Liver (tissue), 8 donors: ENCODE measurements at regions not wholly inside any gene's neighbourhood (a gene's known extent, or its start where the extent isn't known, plus 50 kb on each side); places are given as distances from the start of the nearest gene placed in this dataset.

Experiments used
- DNase-seq: peaks from one replicate; pipeline ENCODE4 v3.0.0-alpha.2; 2017; ENCODE audit warnings: low spot score
- H3K27ac ChIP-seq, 2 donors: one replicate each; pipeline ENCODE4 v1.7.0; 2013; ENCODE audit warnings: inconsistent platforms in 2 of 2, low read length in 2 of 2, control low read depth in 1 of 2, low read depth in 1 of 2, mild to moderate bottlenecking in 1 of 2
- H3K27me3 ChIP-seq, 4 donors: one replicate each; pipeline versions ENCODE4 v1.6.1 to v1.7.0; 2013; ENCODE audit warnings: low read length in 3 of 4, inconsistent platforms in 1 of 4, mild to moderate bottlenecking in 1 of 4, moderate library complexity in 1 of 4; ENCODE audit not compliant: control insufficient read depth in 4 of 4, insufficient read depth in 4 of 4
- H3K36me3 ChIP-seq, 4 donors: one replicate each; pipeline versions ENCODE4 v1.6.1 to v1.7.0; 2013; ENCODE audit warnings: low read length in 3 of 4, mild to moderate bottlenecking in 3 of 4, low read depth in 1 of 4, moderate library complexity in 1 of 4; ENCODE audit not compliant: control insufficient read depth in 4 of 4, insufficient read depth in 3 of 4
- H3K4me1 ChIP-seq, 4 donors: one replicate each; pipeline versions ENCODE4 v1.6.1 to v1.7.0; 2013; ENCODE audit warnings: low read length in 3 of 4, mild to moderate bottlenecking in 3 of 4, moderate library complexity in 1 of 4; ENCODE audit not compliant: control insufficient read depth in 4 of 4, insufficient read depth in 4 of 4
- H3K4me3 ChIP-seq, 3 donors: one replicate each; pipeline versions ENCODE4 v1.6.1 to v1.7.0; 2013; ENCODE audit warnings: low read length in 3 of 3, control low read depth in 1 of 3, low read depth in 1 of 3, mild to moderate bottlenecking in 1 of 3
- H3K9ac ChIP-seq, 2 donors: one replicate each; pipeline ENCODE4 v1.7.0; 2013; ENCODE audit warnings: low read length in 2 of 2, mild to moderate bottlenecking in 2 of 2, moderate library complexity in 2 of 2, control low read depth in 1 of 2, low read depth in 1 of 2
- H3K9me3 ChIP-seq, 4 donors: one replicate each; pipeline versions ENCODE4 v1.6.1 to v1.7.0; 2013; ENCODE audit warnings: low read length in 3 of 4; ENCODE audit not compliant: control insufficient read depth in 4 of 4
- ATF3 ChIP-seq: IDR thresholded peaks from 2 replicates; pipeline ENCODE4 v1.6.1; 2016; ENCODE audit warnings: antibody characterized with exemption
- CTCF ChIP-seq: fragments of 150-350 bp; IDR thresholded peaks from 2 replicates; pipeline ENCODE4 v1.5.1; 2017; ENCODE audit warnings: improper control_type of control experiment, low read depth, low read length; ENCODE audit not compliant: missing input control
- EGR1 ChIP-seq, 2 donors: IDR thresholded peaks; 2 replicates each; pipeline ENCODE4 v1.6.1; 2016 to 2018; ENCODE audit warnings: antibody characterized with exemption in 2 of 2, low read depth in 2 of 2
- FOXA1 ChIP-seq: IDR thresholded peaks from 2 replicates; pipeline ENCODE4 v1.6.1; 2016; ENCODE audit warnings: antibody characterized with exemption
- FOXA2 ChIP-seq: IDR thresholded peaks from 2 replicates; pipeline ENCODE4 v1.6.1; 2016; ENCODE audit warnings: antibody characterized with exemption
- GABPA ChIP-seq, 2 donors: IDR thresholded peaks in 1 of 2; conservative IDR thresholded peaks in 1 of 2; 2 replicates each; pipeline ENCODE4 v1.6.1; 2016; ENCODE audit warnings: antibody characterized with exemption in 2 of 2, mild to moderate bottlenecking in 1 of 2, moderate library complexity in 1 of 2
- HNF4A ChIP-seq, 2 donors: conservative IDR thresholded peaks; 2 replicates each; pipeline ENCODE4 v1.6.1; 2016; ENCODE audit warnings: antibody characterized with exemption in 2 of 2, mild to moderate bottlenecking in 2 of 2
- JUND ChIP-seq, 2 donors: IDR thresholded peaks; 2 replicates each; pipeline ENCODE4 v1.6.1; 2016; ENCODE audit warnings: antibody characterized with exemption in 2 of 2
- MAX ChIP-seq: IDR thresholded peaks from 2 replicates; pipeline ENCODE4 v1.6.1; 2016; ENCODE audit warnings: antibody characterized with exemption
- NR2F2 ChIP-seq: IDR thresholded peaks from 2 replicates; pipeline ENCODE4 v1.6.1; 2016; ENCODE audit warnings: antibody characterized with exemption
- REST ChIP-seq: IDR thresholded peaks from 2 replicates; pipeline ENCODE4 v1.6.1; 2016; ENCODE audit warnings: antibody characterized with exemption, mild to moderate bottlenecking
- RXRA ChIP-seq, 2 donors: IDR thresholded peaks; 2 replicates each; pipeline ENCODE4 v1.6.1; 2017 to 2018; ENCODE audit warnings: antibody characterized with exemption in 2 of 2, mild to moderate bottlenecking in 1 of 2
- TAF1 ChIP-seq: conservative IDR thresholded peaks from 2 replicates; pipeline ENCODE4 v1.6.1; 2016; ENCODE audit warnings: antibody characterized with exemption, mild to moderate bottlenecking
- YY1 ChIP-seq: IDR thresholded peaks from 2 replicates; pipeline ENCODE4 v1.6.1; 2016; ENCODE audit warnings: antibody characterized with exemption, mild to moderate bottlenecking
- ZBTB33 ChIP-seq: IDR thresholded peaks from 2 replicates; pipeline ENCODE4 v1.6.1; 2016; ENCODE audit warnings: antibody characterized with exemption
- WGBS: extraction: QIAGEN DNeasy Blood & Tissue Kit; methylation state at CpG from one replicate; pipeline ENCODE4 v1.1.7; 2013; 5-methylcytosine and 5-hydroxymethylcytosine counted together
- donor health status: healthy.
- donor health status: healthy.
- donor health status: healthy.
- donor health status: healthy.
- donor health status: healthy.

GRCh38 chr10:33863352-33863751, 528.9 kb upstream of the NRP1 start:
- Histone ChIP-seq H3K27me3 (no peaks in the 10 kb centered on the region), H3K9me3 (no peaks in the 10 kb centered on the region), H3K9ac (no peak overlapping the region), H3K27ac (no peak overlapping the region), H3K4me1 (peaks cover 0 to 6% (median under 1%) of the 10 kb centered on the region in 4 donors), H3K36me3 (no peaks in the 10 kb centered on the region), H3K4me3 (no peak overlapping the region)
- no peak for DNase-seq
- WGBS = 73% methylated on average over 3 of the region's 3 CpGs
- TF ChIP-seq MAX (no peak), TAF1 (no peak), RXRA (IDR thresholded peaks at IDR 0.05) (no peak), JUND (IDR thresholded peaks at IDR 0.05) (no peak), YY1 (no peak), FOXA1 (no peak), FOXA2 (no peak), REST (no peak), CTCF (no peak), EGR1 (IDR thresholded peaks at IDR 0.05; ENCODE audit: low read depth in 2 of 2) (no peak), HNF4A (conservative IDR thresholded peaks at IDR 0.05) (no peak), GABPA (IDR thresholded peaks at IDR 0.05 in 1 of 2, conservative IDR thresholded peaks at IDR 0.05 in 1 of 2) (no peak), ZBTB33 (no peak), NR2F2 (no peak)

- DNase-seq = no peak
- Histone ChIP-seq H3K36me3 (no peaks in the 10 kb centered on the region), H3K9me3 (no peaks in the 10 kb centered on the region), H3K27ac (no peak overlapping the region), H3K4me1 (peaks cover 0 to 6% (median 1%) of the 10 kb centered on the region in 4 donors), H3K4me3 (no peak overlapping the region), H3K27me3 (no peaks in the 10 kb centered on the region), H3K9ac (no peak overlapping the region)
- 94% methylated on average over 12 of the region's 12 CpGs for WGBS
- TF ChIP-seq ATF3 = no peak
- no peak for TF ChIP-seq YY1
- TF ChIP-seq TAF1 = no peak
- no peak for TF ChIP-seq FOXA1
- TF ChIP-seq FOXA2 = no peak
- no peak for TF ChIP-seq CTCF
- TF ChIP-seq RXRA (IDR thresholded peaks at IDR 0.05) = no peak
- TF ChIP-seq HNF4A (conservative IDR thresholded peaks at IDR 0.05) = no peak
Observed at GRCh38 chr10:33862536-33863105, 528.2 kb upstream of the NRP1 start.
